BLaER1 (cell line): ENCODE measurements at regions not wholly inside any gene's neighbourhood (a gene's known extent, or its start where the extent isn't known, plus 50 kb on each side); places are given as distances from the start of the nearest gene placed in this dataset.

Source experiments
- H3K27ac ChIP-seq: shearing (Covaris generic); formaldehyde crosslinking; 2 replicates; pipeline ENCODE4 v1.8.1; 2022
- H3K27me3 ChIP-seq: shearing (Covaris generic); formaldehyde crosslinking; 2 replicates; pipeline ENCODE4 v1.8.1; 2022
- H3K36me3 ChIP-seq: shearing (Covaris generic); formaldehyde crosslinking; 2 replicates; pipeline ENCODE4 v1.8.1; 2022
- H3K4me1 ChIP-seq: shearing (Covaris generic); formaldehyde crosslinking; 2 replicates; pipeline ENCODE4 v1.8.1; 2022
- H3K4me2 ChIP-seq: shearing (Covaris generic); formaldehyde crosslinking; 2 replicates; pipeline ENCODE4 v1.8.1; 2022
- H3K4me3 ChIP-seq: shearing (Covaris generic); formaldehyde crosslinking; 2 replicates; pipeline ENCODE4 v1.8.1; 2022
- H3K9ac ChIP-seq: shearing (Covaris generic); formaldehyde crosslinking; 2 replicates; pipeline ENCODE4 v1.8.1; 2022
- H3K9me3 ChIP-seq: shearing (Covaris generic); formaldehyde crosslinking; 2 replicates; pipeline ENCODE4 v1.8.1; 2022
- H4K20me1 ChIP-seq: shearing (Covaris generic); formaldehyde crosslinking; 2 replicates; pipeline ENCODE4 v1.8.1; 2022
- Cebpa-rat ChIP-seq: shearing (Covaris generic); IDR thresholded peaks from 2 replicates; pipeline ENCODE4 v1.8.1; 2022

- TF ChIP-seq Cebpa-rat = no peak
- H3K27ac ChIP-seq = peak overlapping the region; percentile 52
- no peak overlapping the region for H3K9ac ChIP-seq
- H3K4me3 ChIP-seq = no peak overlapping the region
- peaks cover 81% of the 10 kb centered on the region for H3K4me1 ChIP-seq
- no peaks in the 10 kb centered on the region for H3K27me3 ChIP-seq
- H3K36me3 ChIP-seq = no peaks in the 10 kb centered on the region
- H3K4me2 ChIP-seq = no peak overlapping the region
- H3K9me3 ChIP-seq = no peaks in the 10 kb centered on the region
- H4K20me1 ChIP-seq = no peaks in the 10 kb centered on the region
Measured at GRCh38 chr4:152112887-152113286, 352.1 kb upstream of the GATB start.

- H3K4me1 ChIP-seq = peaks cover 81% of the 10 kb centered on the region
- H3K36me3 ChIP-seq = no peaks in the 10 kb centered on the region
- no peak for TF ChIP-seq Cebpa-rat
- no peak overlapping the region for H3K4me3 ChIP-seq
- no peaks in the 10 kb centered on the region for H4K20me1 ChIP-seq
- no peak overlapping the region for H3K4me2 ChIP-seq
- no peaks in the 10 kb centered on the region for H3K9me3 ChIP-seq
- H3K27ac ChIP-seq = no peak overlapping the region
- H3K27me3 ChIP-seq = no peaks in the 10 kb centered on the region
- no peak overlapping the region for H3K9ac ChIP-seq
Measured at GRCh38 chr4:152112190-152112589, 351.4 kb upstream of the GATB start.

- H3K36me3 ChIP-seq = no peaks in the 10 kb centered on the region
- H3K9ac ChIP-seq = no peak overlapping the region
- H4K20me1 ChIP-seq = no peaks in the 10 kb centered on the region
- H3K27ac ChIP-seq = no peak overlapping the region; the same call in 1 of the 2 replicates
- TF ChIP-seq Cebpa-rat = no peak
- H3K9me3 ChIP-seq = no peaks in the 10 kb centered on the region
- no peaks in the 10 kb centered on the region for H3K27me3 ChIP-seq
- H3K4me2 ChIP-seq = 0 out of 2 replicates have a peak overlapping the region, but pooled peaks have one; percentile 66
- no peak overlapping the region for H3K4me3 ChIP-seq
- peaks cover 81% of the 10 kb centered on the region for H3K4me1 ChIP-seq
Measured at GRCh38 chr4:152110780-152111179, 350.0 kb upstream of the GATB start.

- Histone ChIP-seq H3K4me2 (peak overlapping the region; percentile 66), H3K4me1 (peaks cover 81% of the 10 kb centered on the region), H3K27ac (peak overlapping the region; percentile 71), H3K9ac (peak overlapping the region; percentile 26; the same call in 1 of the 2 replicates), H4K20me1 (no peaks in the 10 kb centered on the region), H3K4me3 (no peak overlapping the region), H3K36me3 (no peaks in the 10 kb centered on the region), H3K9me3 (no peaks in the 10 kb centered on the region), H3K27me3 (no peaks in the 10 kb centered on the region)
- no peak for TF ChIP-seq Cebpa-rat
Measured at GRCh38 chr4:152109531-152110509, 349.0 kb upstream of the GATB start.

- Histone ChIP-seq H3K27me3 (no peaks in the 10 kb centered on the region), H3K4me1 (peaks cover 86% of the 10 kb centered on the region), H3K9me3 (no peaks in the 10 kb centered on the region), H3K27ac (peak overlapping the region; percentile 33), H4K20me1 (no peaks in the 10 kb centered on the region), H3K4me3 (no peak overlapping the region), H3K36me3 (no peaks in the 10 kb centered on the region), H3K4me2 (peak overlapping the region; percentile 66), H3K9ac (no peak overlapping the region)
- TF ChIP-seq Cebpa-rat = no peak
Measured at GRCh38 chr4:152107736-152108500, 347.1 kb upstream of the GATB start.

- Histone ChIP-seq H3K4me3 (no peak overlapping the region), H3K36me3 (no peaks in the 10 kb centered on the region), H3K27me3 (no peaks in the 10 kb centered on the region), H3K27ac (0 out of 2 replicates have a peak overlapping the region, but pooled peaks have one; percentile 25), H3K4me1 (peaks cover 87% of the 10 kb centered on the region), H3K9ac (no peak overlapping the region), H4K20me1 (no peaks in the 10 kb centered on the region), H3K4me2 (peak overlapping the region; percentile 66; the same call in 1 of the 2 replicates), H3K9me3 (no peaks in the 10 kb centered on the region)
- TF ChIP-seq Cebpa-rat = no peak
Measured at GRCh38 chr4:152106781-152107321, 346.0 kb upstream of the GATB start.

- H3K4me1 ChIP-seq = peaks cover 93% of the 10 kb centered on the region
- H3K4me3 ChIP-seq = no peak overlapping the region
- peaks cover 3% of the 10 kb centered on the region; the same call in 1 of the 2 replicates for H3K9me3 ChIP-seq
- H3K9ac ChIP-seq = no peak overlapping the region
- H3K27me3 ChIP-seq = no peaks in the 10 kb centered on the region
- 0 out of 2 replicates have a peak overlapping the region, but pooled peaks have one; percentile 25 for H3K27ac ChIP-seq
- TF ChIP-seq Cebpa-rat = no peak
- no peaks in the 10 kb centered on the region for H4K20me1 ChIP-seq
- H3K36me3 ChIP-seq = no peaks in the 10 kb centered on the region
- peak overlapping the region; percentile 15; the same call in 1 of the 2 replicates for H3K4me2 ChIP-seq
Measured at GRCh38 chr4:152106113-152106763, 345.4 kb upstream of the GATB start.

GRCh38 chr4:152104901-152105357 is 344.1 kb upstream of the GATB start:
- Histone ChIP-seq H3K4me3 (no peak overlapping the region), H3K4me1 (peaks cover 100% of the 10 kb centered on the region), H3K27ac (peak overlapping the region; percentile 48; the same call in 1 of the 2 replicates)

GRCh38 chr4:152104356-152104755 is 343.5 kb upstream of the GATB start:
- H3K27me3 ChIP-seq = no peaks in the 10 kb centered on the region
- peaks cover 3% of the 10 kb centered on the region; the same call in 1 of the 2 replicates for H3K9me3 ChIP-seq
- no peak overlapping the region for H3K4me3 ChIP-seq
- peak overlapping the region; percentile 57; the same call in 1 of the 2 replicates for H3K27ac ChIP-seq
- no peaks in the 10 kb centered on the region for H4K20me1 ChIP-seq
- TF ChIP-seq Cebpa-rat = no peak
- peaks cover 100% of the 10 kb centered on the region for H3K4me1 ChIP-seq
- H3K36me3 ChIP-seq = no peaks in the 10 kb centered on the region
- H3K9ac ChIP-seq = no peak overlapping the region
- peak overlapping the region; percentile 48 for H3K4me2 ChIP-seq

More at GRCh38 chr4:152104901-152105357, 344.1 kb upstream of the GATB start:
- H3K9me3 ChIP-seq = peaks cover 3% of the 10 kb centered on the region; the same call in 1 of the 2 replicates
- H3K36me3 ChIP-seq = no peaks in the 10 kb centered on the region
- no peaks in the 10 kb centered on the region for H3K27me3 ChIP-seq
- no peak overlapping the region for H3K9ac ChIP-seq
- H4K20me1 ChIP-seq = no peaks in the 10 kb centered on the region
- peak overlapping the region; percentile 48 for H3K4me2 ChIP-seq
- TF ChIP-seq Cebpa-rat = no peak
